ENCODE measurements at regions not wholly inside any gene's neighbourhood (a gene's known extent, or its start where the extent isn't known, plus 50 kb on each side); places are given as distances from the start of the nearest gene placed in this dataset.

DNA sequence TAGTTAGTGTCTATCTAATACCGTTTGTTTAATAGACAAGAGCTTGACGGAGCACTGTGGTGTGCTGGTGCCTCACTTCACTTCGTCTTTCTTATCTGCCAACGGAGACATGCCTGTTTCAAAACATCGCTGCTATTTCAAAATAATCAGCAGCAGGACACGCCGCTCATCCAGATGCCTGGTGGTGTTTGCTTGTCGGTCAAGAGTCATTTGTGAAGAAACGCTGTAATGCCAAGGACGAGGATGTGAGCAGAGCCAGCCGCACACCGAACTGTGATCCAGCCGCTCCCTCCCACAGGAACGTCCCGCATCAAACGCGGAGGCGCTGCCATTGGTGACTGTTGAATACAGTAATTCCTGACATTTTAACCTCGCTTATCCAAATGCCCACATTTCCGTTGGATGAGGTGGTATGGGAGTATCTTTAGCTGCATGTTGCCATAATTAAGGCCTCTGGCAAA, 432.4 kb downstream of the FBXO15 start:
- no peak overlapping the region for H3K4me3 ChIP-seq
- no peaks in the 10 kb centered on the region for H3K9me2 ChIP-seq (replicated peaks; ENCODE audit: insufficient read depth)
- H2AFZ ChIP-seq = no peak overlapping the region

DNA sequence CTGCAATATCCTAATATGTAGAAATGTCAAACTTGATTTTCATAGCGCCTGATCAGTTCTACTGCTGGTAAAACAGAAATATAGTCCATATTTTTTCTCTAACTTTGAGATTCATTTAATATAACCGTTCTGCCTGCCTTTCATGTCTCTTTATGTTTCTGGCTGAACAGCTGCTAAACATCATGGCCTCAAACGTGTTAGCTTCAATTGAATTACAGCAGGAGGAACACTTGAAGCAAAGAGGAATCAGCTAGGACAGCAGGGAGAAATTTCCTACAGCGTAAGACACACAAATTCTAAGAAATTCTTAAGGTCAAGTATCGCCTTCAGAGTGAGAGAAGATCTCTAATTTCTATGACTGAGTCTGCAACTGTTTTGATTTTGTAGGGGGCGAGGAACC, 433.2 kb downstream of the FBXO15 start:
- Histone ChIP-seq H3K79me2 (no peaks in the 10 kb centered on the region), H3K4me1 (ENCODE audit: insufficient read depth) (no peaks in the 10 kb centered on the region), H2AFZ (no peak overlapping the region), H3K27ac (no peak overlapping the region), H3K4me2 (no peak overlapping the region), H3K36me3 (replicated peaks; ENCODE audit: insufficient read depth, low read depth) (no peaks in the 10 kb centered on the region), H3K27me3 (no peaks in the 10 kb centered on the region), H3K4me3 (no peak overlapping the region), H3K9me3 (ENCODE audit: low read depth) (no peaks in the 10 kb centered on the region), H3K9me2 (replicated peaks; ENCODE audit: insufficient read depth) (no peaks in the 10 kb centered on the region), H4K20me1 (ENCODE audit: insufficient read depth, poor library complexity, severe bottlenecking) (no peaks in the 10 kb centered on the region)
- TF ChIP-seq EZH2phosphoT487 (IDR thresholded peaks at IDR 0.05; ENCODE audit: low read depth, severe bottlenecking, unreplicated experiment) (no peak), EZH2 (IDR thresholded peaks at IDR 0.05; ENCODE audit: borderline replicate concordance) (no peak)
- TF ChIP-seq, protein P1, sequence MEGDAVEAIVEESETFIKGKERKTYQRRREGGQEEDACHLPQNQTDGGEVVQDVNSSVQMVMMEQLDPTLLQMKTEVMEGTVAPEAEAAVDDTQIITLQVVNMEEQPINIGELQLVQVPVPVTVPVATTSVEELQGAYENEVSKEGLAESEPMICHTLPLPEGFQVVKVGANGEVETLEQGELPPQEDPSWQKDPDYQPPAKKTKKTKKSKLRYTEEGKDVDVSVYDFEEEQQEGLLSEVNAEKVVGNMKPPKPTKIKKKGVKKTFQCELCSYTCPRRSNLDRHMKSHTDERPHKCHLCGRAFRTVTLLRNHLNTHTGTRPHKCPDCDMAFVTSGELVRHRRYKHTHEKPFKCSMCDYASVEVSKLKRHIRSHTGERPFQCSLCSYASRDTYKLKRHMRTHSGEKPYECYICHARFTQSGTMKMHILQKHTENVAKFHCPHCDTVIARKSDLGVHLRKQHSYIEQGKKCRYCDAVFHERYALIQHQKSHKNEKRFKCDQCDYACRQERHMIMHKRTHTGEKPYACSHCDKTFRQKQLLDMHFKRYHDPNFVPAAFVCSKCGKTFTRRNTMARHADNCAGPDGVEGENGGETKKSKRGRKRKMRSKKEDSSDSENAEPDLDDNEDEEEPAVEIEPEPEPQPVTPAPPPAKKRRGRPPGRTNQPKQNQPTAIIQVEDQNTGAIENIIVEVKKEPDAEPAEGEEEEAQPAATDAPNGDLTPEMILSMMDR (IDR thresholded peaks at IDR 0.05; ENCODE audit: poor library complexity) = no peak
- 87% methylated on average over 6 of the region's 6 CpGs for WGBS (ENCODE audit: low lambda C conversion rate, missing lambda C conversion rate)
- DNase-seq (ENCODE audit: low spot score) = no peak

More for the DNA sequence above, 432.4 kb downstream of the FBXO15 start:
- no peaks in the 10 kb centered on the region for H3K4me1 ChIP-seq (ENCODE audit: insufficient read depth)
- H3K79me2 ChIP-seq = no peaks in the 10 kb centered on the region
- H4K20me1 ChIP-seq (ENCODE audit: insufficient read depth, poor library complexity, severe bottlenecking) = no peaks in the 10 kb centered on the region
- no peak overlapping the region for H3K27ac ChIP-seq
- no peaks in the 10 kb centered on the region for H3K27me3 ChIP-seq
- H3K9me3 ChIP-seq (ENCODE audit: low read depth) = no peaks in the 10 kb centered on the region
- 70% methylated on average over 20 of the region's 20 CpGs for WGBS (ENCODE audit: low lambda C conversion rate, missing lambda C conversion rate)
- no peaks in the 10 kb centered on the region for H3K36me3 ChIP-seq (replicated peaks; ENCODE audit: insufficient read depth, low read depth)
- H3K4me2 ChIP-seq = peak overlapping the region; percentile 2
- DNase-seq (ENCODE audit: low spot score) = no peak
- TF ChIP-seq EZH2phosphoT487 (IDR thresholded peaks at IDR 0.05; ENCODE audit: low read depth, severe bottlenecking, unreplicated experiment) (no peak), EZH2 (IDR thresholded peaks at IDR 0.05; ENCODE audit: borderline replicate concordance) (no peak)
- TF ChIP-seq, protein P1 (IDR thresholded peaks at IDR 0.05; ENCODE audit: poor library complexity) = no peak

DNA sequence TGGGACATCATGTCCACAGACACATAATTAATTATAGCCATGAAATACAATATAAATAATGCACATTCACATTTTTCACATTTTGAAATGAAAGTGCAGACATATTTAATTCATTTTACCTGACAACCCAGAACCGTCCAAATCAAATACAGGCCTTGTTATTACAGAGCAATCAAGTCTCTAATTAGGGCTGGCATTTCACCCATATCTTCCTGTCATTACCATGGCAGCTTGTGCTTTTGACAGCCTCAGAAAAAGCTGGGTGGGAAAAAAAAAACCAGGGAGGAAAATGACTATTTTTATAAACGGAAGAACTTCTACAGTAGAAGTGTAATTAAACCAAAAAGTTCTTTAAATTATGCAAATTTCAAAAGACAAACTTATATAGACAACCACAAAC, 436.4 kb downstream of the FBXO15 start:
- no peak overlapping the region for H3K27ac ChIP-seq
- no peak overlapping the region for H2AFZ ChIP-seq
- H3K9me3 ChIP-seq (ENCODE audit: low read depth) = no peaks in the 10 kb centered on the region
- TF ChIP-seq EZH2 (IDR thresholded peaks at IDR 0.05; ENCODE audit: borderline replicate concordance) (no peak), EZH2phosphoT487 (IDR thresholded peaks at IDR 0.05; ENCODE audit: low read depth, severe bottlenecking, unreplicated experiment) (no peak)
- TF ChIP-seq, protein P1 (IDR thresholded peaks at IDR 0.05; ENCODE audit: poor library complexity) = no peak
- H3K4me1 ChIP-seq (ENCODE audit: insufficient read depth) = no peaks in the 10 kb centered on the region
- no peaks in the 10 kb centered on the region for H3K27me3 ChIP-seq
- H3K36me3 ChIP-seq (replicated peaks; ENCODE audit: insufficient read depth, low read depth) = no peaks in the 10 kb centered on the region
- no peak overlapping the region for H3K4me3 ChIP-seq
- H3K79me2 ChIP-seq = no peaks in the 10 kb centered on the region
- H3K9me2 ChIP-seq (replicated peaks; ENCODE audit: insufficient read depth) = no peaks in the 10 kb centered on the region
- 78% methylated on average over 2 of the region's 2 CpGs for WGBS (ENCODE audit: low lambda C conversion rate, missing lambda C conversion rate)
- no peak overlapping the region for H3K4me2 ChIP-seq
- DNase-seq (ENCODE audit: low spot score) = no peak
- no peaks in the 10 kb centered on the region for H4K20me1 ChIP-seq (ENCODE audit: insufficient read depth, poor library complexity, severe bottlenecking)

DNA sequence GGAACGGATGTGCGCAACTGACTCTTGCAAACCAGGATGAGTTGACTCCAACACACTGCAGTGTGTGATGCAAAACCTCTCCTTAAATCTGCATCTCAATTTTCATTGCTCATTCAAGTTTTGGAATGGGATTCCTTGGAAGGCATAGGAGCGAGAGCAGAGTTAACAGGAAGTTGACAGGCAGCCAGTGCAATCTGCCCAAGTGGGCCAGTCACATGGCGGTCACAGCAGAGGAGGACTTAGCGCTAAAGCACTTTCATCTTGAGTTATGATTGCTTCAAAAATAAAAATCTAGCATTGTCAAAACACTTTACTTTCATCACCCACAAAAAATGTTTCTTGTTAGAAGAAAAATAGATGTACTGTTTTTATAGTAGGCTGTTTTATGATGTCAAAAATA, 439.0 kb downstream of the FBXO15 start:
- Histone ChIP-seq H3K4me1 (ENCODE audit: insufficient read depth) (no peaks in the 10 kb centered on the region), H4K20me1 (ENCODE audit: insufficient read depth, poor library complexity, severe bottlenecking) (no peaks in the 10 kb centered on the region), H2AFZ (no peak overlapping the region), H3K4me2 (no peak overlapping the region), H3K4me3 (no peak overlapping the region), H3K36me3 (replicated peaks; ENCODE audit: insufficient read depth, low read depth) (no peaks in the 10 kb centered on the region), H3K9me3 (ENCODE audit: low read depth) (no peaks in the 10 kb centered on the region), H3K9me2 (replicated peaks; ENCODE audit: insufficient read depth) (no peaks in the 10 kb centered on the region), H3K79me2 (no peaks in the 10 kb centered on the region), H3K27me3 (no peaks in the 10 kb centered on the region), H3K27ac (no peak overlapping the region)
- WGBS (ENCODE audit: low lambda C conversion rate, missing lambda C conversion rate) = 89% methylated on average over 5 of the region's 5 CpGs
- no peak for DNase-seq (ENCODE audit: low spot score)
- TF ChIP-seq EZH2 (IDR thresholded peaks at IDR 0.05; ENCODE audit: borderline replicate concordance) (no peak), EZH2phosphoT487 (IDR thresholded peaks at IDR 0.05; ENCODE audit: low read depth, severe bottlenecking, unreplicated experiment) (no peak)
- TF ChIP-seq, protein P1 (IDR thresholded peaks at IDR 0.05; ENCODE audit: poor library complexity) = no peak

All from hepatocyte (in vitro differentiated cells).